ENCODE measurements at regions not wholly inside any gene's neighbourhood (a gene's known extent, or its start where the extent isn't known, plus 50 kb on each side); places are given as distances from the start of the nearest gene placed in this dataset.

DNA sequence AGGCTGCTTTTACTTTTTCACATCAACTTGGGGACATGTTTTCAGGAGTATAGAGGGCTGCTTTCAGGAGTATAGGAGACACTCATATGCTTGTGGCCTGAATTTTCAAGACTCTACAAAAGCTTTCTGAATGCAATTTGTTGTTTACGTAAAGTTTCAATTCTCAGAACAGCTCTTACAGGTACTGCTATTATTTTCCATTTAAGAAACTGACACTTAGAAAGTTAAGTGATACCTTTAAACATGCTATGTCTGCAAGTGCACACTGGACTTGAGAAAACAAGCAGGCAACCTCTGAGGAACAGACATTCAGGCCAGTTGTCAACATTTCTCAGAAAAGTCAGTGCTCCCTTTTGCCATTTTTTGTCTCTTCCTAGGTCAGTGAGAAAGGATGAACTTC, 70.0 kb upstream of the PHYHIPL start:
- Histone ChIP-seq H3K4me2 (no peak overlapping the region), H3K9ac (no peak overlapping the region), H3K27me3 (no peaks in the 10 kb centered on the region), H4K20me1 (no peaks in the 10 kb centered on the region), H3K27ac (no peak overlapping the region), H3K9me3 (replicated peaks in 1 of 11) (0 out of 22 replicates have a peak, but pooled peaks cover 0 to 3% (median 0%) of the 10 kb centered on the region in 11 experiments), H3K4me1 (peaks cover 0 to 27% (median 14%) of the 10 kb centered on the region in 10 experiments; a peak in 13 of 20 replicates), H3K36me3 (no peaks in the 10 kb centered on the region), H3K4me3 (no peak overlapping the region)
- TF ChIP-seq Cebpa-rat (IDR thresholded peaks at IDR 0.05): no peak

DNA sequence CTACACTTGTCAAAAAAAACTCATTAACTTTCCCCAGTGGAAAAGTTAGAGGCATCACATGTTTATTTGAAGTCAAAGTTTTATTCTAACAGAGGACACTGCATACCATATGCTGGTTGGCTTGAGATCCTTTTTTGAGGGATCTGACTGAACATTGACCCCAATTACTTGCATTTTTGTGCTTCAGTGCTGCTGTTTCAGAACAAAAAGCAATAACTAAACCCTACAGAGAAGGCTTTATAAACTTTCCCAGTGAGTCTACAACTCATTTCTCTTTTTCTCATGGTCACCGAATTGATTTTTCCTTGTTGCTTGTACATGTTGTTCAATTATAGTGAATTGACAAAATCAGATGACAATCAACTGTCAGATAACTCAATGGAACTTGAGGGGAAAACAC, 69.3 kb upstream of the PHYHIPL start:
- H4K20me1 ChIP-seq: no peaks in the 10 kb centered on the region
- H3K4me1 ChIP-seq: peaks cover 0 to 27% (median 14%) of the 10 kb centered on the region in 10 experiments; a peak in 13 of 20 replicates
- no peak for TF ChIP-seq Cebpa-rat (IDR thresholded peaks at IDR 0.05)
- no peaks in the 10 kb centered on the region for H3K27me3 ChIP-seq
- peaks cover 0 to 8% (median 0%) of the 10 kb centered on the region in 11 experiments; a peak in 4 of 22 replicates for H3K9me3 ChIP-seq (replicated peaks in 1 of 11)
- no peak overlapping the region for H3K27ac ChIP-seq
- no peak overlapping the region for H3K4me3 ChIP-seq
- no peak overlapping the region for H3K4me2 ChIP-seq
- no peak overlapping the region for H3K9ac ChIP-seq
- H3K36me3 ChIP-seq: no peaks in the 10 kb centered on the region

DNA sequence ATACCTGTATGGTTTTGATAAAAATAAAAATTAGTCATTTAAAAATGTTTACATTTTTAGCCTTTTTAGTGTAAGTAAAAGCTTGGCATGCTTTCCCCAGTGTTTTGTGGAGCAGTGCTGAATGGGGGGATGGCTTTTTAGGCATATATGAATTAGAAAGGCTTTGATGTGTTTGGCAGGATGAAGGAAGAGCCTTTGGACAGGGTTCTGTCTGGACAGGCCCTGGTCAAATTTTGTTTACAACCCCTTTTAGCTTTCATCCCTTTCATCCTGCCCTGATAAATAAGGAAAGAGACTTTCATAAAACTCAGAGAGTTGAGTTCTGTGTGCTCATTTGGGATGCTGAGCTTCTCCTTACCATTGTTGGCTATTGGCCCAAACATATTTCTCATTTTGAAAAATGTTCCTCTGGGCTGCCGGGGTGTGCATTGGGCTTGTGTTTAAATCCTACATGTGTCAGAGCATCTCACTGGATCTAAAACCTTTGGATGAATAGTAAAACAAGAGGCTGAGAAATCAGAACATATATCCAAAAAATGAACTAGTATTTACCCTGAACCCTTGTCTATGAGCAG, 68.1 kb upstream of the PHYHIPL start:
- Histone ChIP-seq H3K36me3 (no peaks in the 10 kb centered on the region), H4K20me1 (no peaks in the 10 kb centered on the region), H3K27me3 (no peaks in the 10 kb centered on the region), H3K4me1 (peaks cover 0 to 27% (median 14%) of the 10 kb centered on the region in 10 experiments; a peak in 13 of 20 replicates), H3K9ac (no peak overlapping the region), H3K4me2 (peak overlapping the region in 1 of 11 experiments; percentile 66; a peak in 1 of 22 replicates), H3K9me3 (replicated peaks in 1 of 11) (peaks cover 0 to 17% (median 5%) of the 10 kb centered on the region in 11 experiments; a peak in 9 of 22 replicates), H3K4me3 (no peak overlapping the region), H3K27ac (no peak overlapping the region)
- TF ChIP-seq Cebpa-rat (IDR thresholded peaks at IDR 0.05): no peak

DNA sequence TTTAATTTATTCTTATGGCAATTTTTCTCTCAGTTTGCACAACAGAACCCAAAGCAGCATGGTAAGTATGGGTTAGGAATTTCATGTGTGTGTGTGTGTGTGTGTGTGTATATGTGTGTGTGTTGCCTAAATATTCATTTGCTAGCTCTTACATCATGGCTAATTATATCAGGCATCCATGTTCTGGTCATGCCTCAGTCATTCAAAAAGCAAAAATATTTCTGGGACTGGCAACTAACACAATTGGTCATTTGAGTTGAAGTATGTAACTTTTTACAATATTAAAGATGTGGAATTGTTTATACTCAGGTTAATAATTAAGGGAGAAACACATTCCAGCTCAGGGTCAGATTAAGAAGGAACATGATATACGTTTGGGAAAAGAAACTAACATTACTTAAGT, 67.6 kb upstream of the PHYHIPL start:
- Histone ChIP-seq H3K4me3 (no peak overlapping the region), H3K27me3 (no peaks in the 10 kb centered on the region), H3K4me1 (peaks cover 0 to 27% (median 14%) of the 10 kb centered on the region in 10 experiments; a peak in 13 of 20 replicates), H3K9ac (no peak overlapping the region), H3K4me2 (peak overlapping the region in 1 of 11 experiments; percentile 66; a peak in 4 of 22 replicates), H3K9me3 (replicated peaks in 1 of 11) (peaks cover 0 to 18% (median 5%) of the 10 kb centered on the region in 11 experiments; a peak in 10 of 22 replicates), H3K36me3 (no peaks in the 10 kb centered on the region), H3K27ac (no peak overlapping the region), H4K20me1 (no peaks in the 10 kb centered on the region)
- TF ChIP-seq Cebpa-rat (IDR thresholded peaks at IDR 0.05): no peak

DNA sequence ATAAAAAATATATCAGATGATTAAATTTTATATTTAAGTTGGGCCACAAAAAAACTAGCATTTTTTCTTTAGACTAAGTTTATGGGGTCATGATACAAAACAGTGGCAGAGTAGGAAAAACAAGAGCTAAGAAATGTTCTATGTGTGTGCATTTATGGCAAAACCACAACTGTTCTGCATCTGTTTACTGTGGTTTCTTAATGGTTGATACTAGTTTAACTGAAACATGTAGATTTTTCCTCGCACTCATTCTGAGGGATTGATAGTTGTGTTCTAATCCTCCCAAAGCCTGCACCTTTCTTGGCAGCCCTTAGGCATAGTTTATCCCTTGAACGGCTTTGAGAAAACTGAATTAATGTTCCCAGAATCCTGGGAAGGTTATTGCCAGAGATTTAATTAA, 66.6 kb upstream of the PHYHIPL start:
- no peak overlapping the region for H3K4me3 ChIP-seq
- no peaks in the 10 kb centered on the region for H4K20me1 ChIP-seq
- no peak overlapping the region for H3K9ac ChIP-seq
- H3K4me1 ChIP-seq: peaks cover 0 to 27% (median 14%) of the 10 kb centered on the region in 10 experiments; a peak in 13 of 20 replicates
- no peaks in the 10 kb centered on the region for H3K27me3 ChIP-seq
- H3K36me3 ChIP-seq: no peaks in the 10 kb centered on the region
- peaks cover 0 to 18% (median 5%) of the 10 kb centered on the region in 11 experiments; a peak in 10 of 22 replicates for H3K9me3 ChIP-seq (replicated peaks in 1 of 11)
- H3K4me2 ChIP-seq: peak overlapping the region in 9 of 11 experiments; percentile 0 to 66 (median 51); a peak in 14 of 22 replicates
- H3K27ac ChIP-seq: no peak overlapping the region
- TF ChIP-seq Cebpa-rat (IDR thresholded peaks at IDR 0.05): no peak

DNA sequence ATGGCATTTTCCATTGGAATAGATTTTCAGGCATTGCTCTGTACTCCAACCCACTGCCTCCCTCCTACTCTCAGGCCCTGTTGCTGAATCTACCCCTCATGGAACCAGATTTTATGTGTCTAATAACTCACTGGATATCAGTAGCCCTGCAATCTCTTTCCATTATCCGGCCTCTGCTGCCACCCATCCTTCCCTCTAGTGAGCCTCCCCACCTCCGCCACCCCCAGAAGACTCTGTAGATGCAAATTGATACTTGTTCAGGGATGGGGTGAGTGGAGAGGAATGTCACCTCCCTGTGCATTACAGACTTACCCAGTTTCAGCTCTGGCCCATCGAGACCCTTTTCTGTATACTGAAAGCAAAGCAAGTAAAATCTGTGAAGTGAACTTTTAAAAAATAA, 52.3 kb upstream of the PHYHIPL start:
- TF ChIP-seq Cebpa-rat (IDR thresholded peaks at IDR 0.05): no peak
- H3K27ac ChIP-seq: no peak overlapping the region
- peaks cover 0 to 9% (median 0%) of the 10 kb centered on the region in 11 experiments; a peak in 3 of 22 replicates for H3K9me3 ChIP-seq (replicated peaks in 1 of 11)
- no peaks in the 10 kb centered on the region for H3K27me3 ChIP-seq
- H3K4me2 ChIP-seq: no peak overlapping the region
- no peaks in the 10 kb centered on the region for H3K36me3 ChIP-seq
- no peaks in the 10 kb centered on the region for H3K4me1 ChIP-seq
- H4K20me1 ChIP-seq: no peaks in the 10 kb centered on the region
- H3K4me3 ChIP-seq: no peak overlapping the region
- H3K9ac ChIP-seq: no peak overlapping the region

DNA sequence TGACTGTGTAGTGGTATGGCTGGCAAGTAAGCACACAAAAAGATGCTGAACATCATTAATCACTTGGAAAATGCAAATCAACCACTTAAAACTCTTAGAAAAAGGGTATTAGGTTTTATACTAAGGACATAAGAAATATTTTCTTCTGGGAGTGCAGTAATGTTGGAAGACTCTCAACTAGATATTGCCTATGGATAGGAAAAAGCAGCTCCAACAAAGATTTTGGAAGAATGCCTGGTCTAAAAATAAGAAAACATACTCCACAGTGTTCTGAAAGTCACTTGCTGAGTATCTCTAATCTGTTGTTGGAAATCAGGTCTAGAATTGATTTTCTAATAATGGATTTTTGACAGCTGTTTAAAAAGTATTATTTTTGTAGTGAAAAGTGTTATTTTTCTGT, 50.8 kb upstream of the PHYHIPL start:
- no peak for TF ChIP-seq Cebpa-rat (IDR thresholded peaks at IDR 0.05)
- no peak overlapping the region for H3K27ac ChIP-seq
- H3K4me3 ChIP-seq: no peak overlapping the region
- no peak overlapping the region for H3K4me2 ChIP-seq
- H3K9me3 ChIP-seq (replicated peaks in 1 of 11): peaks cover 0 to 9% (median 0%) of the 10 kb centered on the region in 11 experiments; a peak in 3 of 22 replicates
- H3K36me3 ChIP-seq: no peaks in the 10 kb centered on the region
- H4K20me1 ChIP-seq: no peaks in the 10 kb centered on the region
- H3K9ac ChIP-seq: no peak overlapping the region
- no peaks in the 10 kb centered on the region for H3K27me3 ChIP-seq
- no peaks in the 10 kb centered on the region for H3K4me1 ChIP-seq

DNA sequence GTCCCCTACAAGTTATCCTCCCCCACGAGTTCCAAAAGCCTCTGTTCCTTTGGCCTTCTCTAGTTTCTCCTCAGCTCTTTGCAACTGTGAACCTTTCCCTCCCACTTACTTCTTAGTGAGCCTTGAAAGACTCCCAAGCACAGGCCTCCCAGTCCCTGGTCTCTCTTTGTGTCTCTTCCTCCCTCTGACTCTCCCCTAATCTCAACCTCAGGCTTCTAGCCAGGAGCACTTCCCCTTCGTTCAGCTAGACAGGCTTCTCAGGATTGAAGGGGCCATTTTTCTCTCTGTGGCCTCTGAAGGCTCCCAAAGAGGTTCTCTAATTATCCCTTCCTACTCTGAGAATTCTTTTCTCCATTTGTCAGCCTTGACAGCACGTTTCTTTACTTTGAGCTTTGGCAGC, 50.2 kb upstream of the PHYHIPL start:
- Histone ChIP-seq H3K4me2 (no peak overlapping the region), H4K20me1 (no peaks in the 10 kb centered on the region), H3K36me3 (no peaks in the 10 kb centered on the region), H3K4me1 (no peaks in the 10 kb centered on the region), H3K9me3 (replicated peaks in 1 of 11) (peaks cover 0 to 6% (median 0%) of the 10 kb centered on the region in 11 experiments; a peak in 2 of 22 replicates), H3K9ac (no peak overlapping the region), H3K4me3 (no peak overlapping the region), H3K27ac (no peak overlapping the region), H3K27me3 (no peaks in the 10 kb centered on the region)
- no peak for TF ChIP-seq Cebpa-rat (IDR thresholded peaks at IDR 0.05)

Data from BLaER1 treated with 17β-estradiol and CSF1 and Interleukin-3, amounts not matched to agents 10 nM and 100 nM (cell line).